SK-MEL-5 (cell line): ENCODE measurements at regions not wholly inside any gene's neighbourhood (a gene's known extent, or its start where the extent isn't known, plus 50 kb on each side); places are given as distances from the start of the nearest gene placed in this dataset.

Experiments used
- DNase-seq: peaks from one replicate; pipeline ENCODE4 v3.0.0-alpha.2; 2016; ENCODE audit warnings: low read depth, low spot score
- in situ Hi-C: cut with HindIII; loops from 2 replicates; pipeline ENCODE4 v1.10.0; 2016; ENCODE audit warnings: low sequenced_read_pairs, high pct_unique_total_duplicates, low pct_unique_long_range_greater_than_20kb

DNA sequence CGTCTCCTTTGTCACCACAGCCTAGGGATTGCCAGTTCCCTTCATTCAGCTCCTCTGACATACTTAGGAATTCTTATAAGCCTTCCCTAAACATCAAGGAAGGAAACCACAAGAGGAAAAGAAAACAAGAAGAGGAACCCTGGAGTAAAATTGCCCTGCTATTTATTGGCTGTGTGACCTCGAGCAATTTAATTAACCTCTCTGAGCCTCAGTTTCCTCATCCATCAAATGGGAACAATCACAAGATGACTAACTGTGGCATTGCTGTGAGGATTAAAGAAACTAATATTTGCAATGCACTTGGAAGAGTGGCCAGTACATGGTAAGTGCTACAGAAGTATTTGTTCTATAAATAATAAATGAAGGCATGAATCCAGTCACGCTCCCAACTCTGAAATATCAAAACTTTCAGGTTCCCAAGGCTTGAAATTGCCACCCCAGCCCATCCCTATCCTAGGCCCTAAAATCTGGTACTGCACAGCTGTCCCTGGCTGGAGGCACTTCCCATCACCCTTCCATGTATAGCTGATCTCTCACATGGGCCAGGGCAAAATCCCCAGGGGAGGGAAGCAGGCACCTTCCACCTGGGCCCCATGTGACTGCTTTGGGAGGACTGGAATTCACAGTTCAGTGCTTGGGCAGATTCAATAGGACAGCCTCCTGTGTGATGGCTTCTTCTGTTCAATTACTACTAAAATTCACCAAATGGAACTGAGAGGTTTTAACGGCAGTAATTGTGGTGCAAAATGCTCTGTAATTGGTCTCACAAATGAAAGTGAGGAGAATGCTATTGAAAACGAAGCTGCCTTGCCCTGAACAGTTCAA is 78.0 kb upstream of the MAFB start:
- DNase-seq, result no peak
- in situ Hi-C loops, result no loop called here

DNA sequence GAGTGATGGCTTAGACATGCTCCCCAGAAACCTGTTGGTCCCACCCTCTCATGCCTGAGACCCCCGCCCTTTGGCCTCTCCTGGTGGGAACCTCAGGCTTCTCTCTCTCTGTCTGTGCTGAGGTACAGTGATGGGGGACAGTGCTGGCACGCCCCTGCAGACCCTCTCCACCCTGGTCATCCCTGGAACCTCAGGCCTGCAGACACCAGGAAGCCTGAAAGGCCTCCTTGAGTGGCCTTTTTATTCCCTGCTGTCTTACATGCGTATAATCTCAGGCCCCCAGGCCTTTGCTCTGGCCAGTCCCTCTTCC is 78.5 kb upstream of the MAFB start:
- in situ Hi-C loops, result no loop called here
- DNase-seq, result no peak

DNA sequence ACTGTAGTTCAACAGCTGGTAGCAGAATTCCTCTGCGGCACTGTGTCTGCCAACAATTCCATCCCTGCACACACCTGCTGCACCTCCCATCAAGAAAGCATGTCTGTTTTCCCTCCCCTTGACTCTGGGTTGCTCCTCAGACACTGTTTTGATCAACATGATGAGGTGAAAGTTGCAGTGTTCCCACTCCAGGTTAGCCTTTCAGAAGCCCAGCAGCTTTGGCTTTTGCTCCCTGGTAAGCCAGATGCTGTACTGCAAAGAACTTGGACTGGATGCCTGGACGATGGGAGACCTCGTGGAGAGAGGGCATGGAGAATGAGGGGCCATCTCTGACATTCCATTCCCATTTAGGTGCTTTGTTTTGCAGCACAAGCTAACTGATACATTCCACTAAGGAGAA is 79.1 kb upstream of the MAFB start:
- in situ Hi-C loops, result no loop called here
- no peak for DNase-seq

DNA sequence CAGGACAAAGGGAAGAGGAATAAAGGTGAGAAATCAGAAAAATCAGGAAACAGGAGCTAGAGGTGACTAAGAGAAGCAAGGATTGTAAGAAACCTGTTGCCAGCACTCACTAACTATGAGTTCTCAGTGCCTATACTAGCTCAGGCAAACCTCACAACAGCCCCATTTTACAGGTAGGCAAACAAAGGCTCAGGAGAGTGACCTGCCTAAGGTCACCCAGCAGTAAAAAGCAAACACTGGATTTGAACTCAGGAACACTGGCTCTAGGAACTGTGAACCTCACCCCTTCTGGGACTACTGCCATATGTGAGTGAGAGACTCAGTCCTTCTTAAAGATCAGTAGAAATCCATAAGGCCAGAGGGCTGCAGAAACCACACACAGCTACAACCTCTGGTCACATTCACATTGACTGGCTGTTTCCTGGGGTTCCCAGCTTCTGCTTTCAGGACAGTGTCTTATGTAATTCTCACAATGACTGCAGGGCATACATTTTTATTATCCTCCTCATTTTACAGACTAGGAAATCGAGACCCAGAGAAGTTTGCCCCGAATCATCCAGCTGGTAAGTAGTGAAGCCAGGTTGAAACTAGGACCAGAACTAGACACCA is 80.7 kb upstream of the MAFB start:
- DNase-seq, result no peak
- in situ Hi-C loops, result no loop called here

DNA sequence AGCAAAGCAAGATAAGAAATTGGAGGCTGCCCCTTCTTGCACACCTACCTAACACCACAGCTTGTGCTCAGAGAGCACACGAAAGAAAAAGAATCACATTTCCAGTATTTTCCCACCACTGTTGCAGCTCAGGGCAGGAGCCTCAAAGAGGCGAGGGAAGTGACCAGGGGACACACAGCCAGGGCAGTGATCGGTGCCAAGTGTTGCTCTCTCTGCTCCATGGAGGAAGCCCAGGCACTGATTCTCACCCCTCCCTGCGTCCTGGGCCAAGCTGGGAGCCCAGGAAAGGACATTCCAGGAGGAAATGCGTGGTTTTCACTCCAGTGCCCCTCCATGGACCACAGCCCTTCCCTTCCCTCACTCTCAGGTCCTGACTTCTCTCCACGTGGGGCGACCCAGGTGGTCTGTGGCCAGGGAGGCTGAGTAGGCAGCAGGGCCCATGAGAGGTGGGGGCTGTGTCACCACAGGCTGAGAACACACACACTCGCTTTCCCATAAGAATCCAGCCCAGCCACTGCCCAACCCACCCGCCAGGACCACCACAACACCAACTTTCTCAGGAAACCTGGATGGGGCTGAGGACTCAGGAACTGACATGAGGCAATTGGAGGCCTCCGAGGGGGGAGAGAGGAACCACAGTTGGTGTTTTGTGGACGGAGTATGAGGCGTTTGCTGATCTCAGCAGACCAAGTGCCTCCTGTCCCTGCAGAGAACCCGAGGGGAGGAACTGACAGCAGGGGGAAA is 81.7 kb upstream of the MAFB start:
- in situ Hi-C loops, result no loop called here

DNA sequence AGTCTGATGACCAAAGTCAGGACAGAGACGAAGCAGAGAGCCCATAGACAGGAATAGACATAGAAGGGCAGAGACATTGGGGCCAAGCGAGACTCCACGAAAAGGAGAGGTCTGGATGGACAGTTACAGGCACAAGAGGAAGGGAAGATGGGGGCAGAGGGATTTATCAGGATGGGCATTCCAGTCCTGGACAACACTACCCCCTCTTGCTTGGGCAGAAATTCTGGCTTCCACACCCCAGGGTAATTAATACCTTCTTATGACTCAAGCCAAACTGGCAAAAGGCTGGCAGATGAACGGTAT is 82.2 kb upstream of the MAFB start:
- in situ Hi-C loops, result no loop called here
- no peak for DNase-seq

More for the DNA sequence above, 81.7 kb upstream of the MAFB start:
- no peak for DNase-seq

DNA sequence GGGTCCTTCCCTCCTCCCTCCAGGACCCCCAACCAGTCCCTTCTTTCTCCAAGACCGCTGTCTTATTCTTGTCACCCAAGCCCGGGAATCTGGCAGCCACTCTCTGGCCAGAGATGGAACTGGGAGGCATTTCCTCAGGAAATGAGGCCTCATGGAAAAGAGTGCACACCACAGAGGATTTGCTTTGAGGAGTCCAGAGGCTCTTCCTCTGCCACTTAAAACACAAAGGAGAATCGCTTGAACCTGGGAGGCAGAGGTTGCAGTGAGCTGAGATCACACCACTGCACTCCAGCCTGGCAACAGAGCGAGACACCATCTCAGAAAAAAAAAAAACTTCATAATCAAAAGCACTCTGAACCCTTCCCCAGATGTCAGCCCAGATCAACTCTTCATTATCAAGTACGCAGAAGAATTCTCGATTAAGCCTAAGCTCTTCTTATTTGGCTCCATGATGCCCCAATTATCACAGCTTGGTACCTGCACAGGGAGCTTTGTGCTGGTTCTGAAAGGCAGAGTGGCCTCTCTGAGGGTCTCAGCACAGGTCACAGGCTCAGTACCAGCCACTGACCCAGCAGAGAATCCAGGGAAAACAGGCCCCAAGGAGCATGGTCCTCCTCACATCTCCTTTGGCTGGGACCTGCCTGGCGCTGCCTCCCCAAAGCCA is 82.9 kb upstream of the MAFB start:
- no peak for DNase-seq
- in situ Hi-C loops, result no loop called here

DNA sequence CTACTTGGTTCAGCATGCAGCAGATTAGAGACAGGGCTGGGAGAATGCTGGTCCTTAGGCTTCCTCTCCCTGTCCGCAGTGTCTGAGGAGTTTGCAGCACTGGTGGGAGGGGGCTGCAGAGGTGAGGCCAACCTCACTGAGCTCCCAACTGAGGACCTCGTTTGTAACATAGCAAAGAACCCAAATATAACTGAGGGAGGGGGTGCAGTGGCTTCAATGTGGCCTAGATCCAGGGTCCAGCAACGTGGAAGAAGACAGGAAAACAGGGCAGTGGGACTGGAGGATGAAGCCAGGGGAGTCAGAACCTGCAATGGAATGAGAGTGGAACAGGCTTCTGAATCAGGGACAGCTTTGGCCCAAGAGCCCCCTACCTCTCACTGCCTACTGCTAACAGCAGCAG is 84.3 kb upstream of the MAFB start:
- in situ Hi-C loops, result no loop called here
- no peak for DNase-seq

DNA sequence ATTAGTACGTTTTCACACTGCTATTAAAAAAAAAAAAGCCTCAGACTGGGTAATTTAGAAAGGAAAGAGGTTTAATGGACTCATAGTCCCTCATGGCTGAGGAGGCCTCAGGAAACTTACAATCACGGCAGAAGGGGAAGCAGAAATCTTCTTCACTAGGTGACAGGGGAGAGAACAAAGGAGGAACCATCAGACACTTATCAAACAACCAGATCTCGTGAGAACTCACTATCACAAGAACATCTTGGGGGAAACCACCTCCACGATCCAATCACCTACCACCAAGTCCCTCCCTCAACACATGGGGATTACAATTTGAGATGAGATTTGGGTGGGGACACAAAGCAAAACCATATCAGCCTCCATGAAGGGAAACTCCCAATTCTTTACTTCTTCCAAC is 85.2 kb upstream of the MAFB start:
- DNase-seq, result no peak
- in situ Hi-C loops, result no loop called here

DNA sequence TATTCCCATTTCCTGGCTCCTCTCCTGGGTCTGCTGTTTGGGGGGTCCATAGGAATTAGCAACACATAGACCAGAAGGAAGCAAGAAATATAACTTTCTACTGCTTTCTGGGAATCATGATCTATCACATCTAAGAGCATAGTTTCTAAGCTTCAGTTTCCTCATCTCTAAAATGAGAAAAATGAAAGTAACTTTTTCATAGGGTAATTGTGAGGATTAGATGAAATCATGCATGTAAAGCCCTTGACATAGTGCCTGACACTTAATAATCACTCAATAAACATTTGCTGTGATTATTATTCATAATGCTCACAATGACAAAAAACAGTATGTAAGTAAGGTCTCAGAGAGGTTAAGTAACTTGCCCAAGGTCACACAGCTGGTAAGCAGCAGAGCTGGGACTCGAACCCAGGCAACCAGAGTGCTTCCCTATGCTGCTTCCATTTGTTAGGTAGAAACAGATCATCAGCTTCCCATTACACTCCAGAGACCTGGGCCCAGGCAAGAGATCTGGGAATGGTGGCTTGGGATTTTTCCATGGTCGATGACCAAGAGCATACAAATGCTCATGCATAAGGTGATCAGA is 86.6 kb upstream of the MAFB start:
- in situ Hi-C loops, result no loop called here
- DNase-seq, result no peak

DNA sequence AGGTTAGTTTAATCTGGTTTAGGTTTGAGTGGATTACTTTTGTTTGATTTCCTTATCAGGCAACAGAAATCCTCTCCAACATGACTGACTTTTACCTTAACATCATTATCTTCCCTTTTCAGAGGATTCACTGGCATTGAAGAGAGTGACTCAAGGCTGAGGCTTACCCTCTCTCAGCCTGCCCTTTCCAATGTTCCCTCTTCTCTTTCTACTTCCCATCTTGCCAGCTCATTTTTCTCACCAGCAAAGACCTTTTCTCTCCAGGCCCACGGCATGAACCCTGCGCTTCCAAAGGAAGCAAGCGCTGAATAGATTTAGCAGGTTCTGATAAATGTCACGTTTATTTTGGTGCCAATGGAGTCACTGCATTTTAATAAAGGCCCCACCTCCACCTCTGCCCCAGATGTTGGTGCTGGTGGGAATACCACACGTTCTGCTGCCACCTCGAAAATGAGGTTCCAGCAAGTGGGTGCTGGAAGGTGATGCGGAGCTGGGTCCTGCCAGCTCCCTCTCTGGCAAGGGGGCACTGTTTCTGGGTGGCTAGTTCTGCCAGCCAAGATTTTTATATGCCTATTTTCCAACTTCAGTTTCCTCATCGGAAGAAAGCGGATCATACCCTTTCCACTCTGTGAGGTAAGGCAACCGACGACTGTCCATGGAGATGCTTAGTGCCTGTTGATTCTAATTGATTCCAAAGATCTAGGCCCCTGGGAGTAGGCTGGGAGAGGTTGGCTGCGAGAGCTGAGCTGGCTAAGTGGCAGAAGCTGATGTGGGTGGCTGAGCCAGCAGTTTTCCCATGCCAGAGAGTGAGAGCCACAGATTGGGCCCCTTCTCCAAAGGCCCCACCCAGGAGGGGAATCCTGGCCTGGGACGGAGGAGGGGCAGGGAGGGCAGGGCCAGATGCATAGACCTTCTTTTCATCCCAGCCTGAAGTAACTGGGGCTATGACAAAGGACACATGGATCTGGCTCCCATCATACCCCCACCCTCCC is 87.7 kb upstream of the MAFB start:
- no peak for DNase-seq

DNA sequence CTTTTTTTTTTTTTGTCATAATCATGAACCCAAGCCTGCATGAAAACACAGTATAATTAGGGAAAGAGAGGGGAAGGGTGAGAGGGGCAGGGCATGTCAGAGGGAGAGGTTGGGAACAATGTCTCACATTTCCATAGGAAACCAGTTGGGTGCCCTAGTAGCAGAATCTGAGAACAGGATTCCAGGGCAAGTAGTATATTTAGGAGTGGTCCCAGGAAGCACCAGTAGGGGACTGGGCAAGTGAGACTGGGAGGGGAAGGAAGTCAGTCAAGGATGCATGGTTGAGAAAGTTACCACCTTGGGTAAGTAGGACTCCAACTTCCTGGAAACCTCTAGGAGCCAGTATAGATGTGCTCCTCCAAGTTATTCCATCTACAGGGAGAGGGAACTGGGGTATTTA is 88.6 kb upstream of the MAFB start:
- in situ Hi-C loops, result no loop called here
- no peak for DNase-seq

More for the DNA sequence above, 87.7 kb upstream of the MAFB start:
- in situ Hi-C loops, result no loop called here

DNA sequence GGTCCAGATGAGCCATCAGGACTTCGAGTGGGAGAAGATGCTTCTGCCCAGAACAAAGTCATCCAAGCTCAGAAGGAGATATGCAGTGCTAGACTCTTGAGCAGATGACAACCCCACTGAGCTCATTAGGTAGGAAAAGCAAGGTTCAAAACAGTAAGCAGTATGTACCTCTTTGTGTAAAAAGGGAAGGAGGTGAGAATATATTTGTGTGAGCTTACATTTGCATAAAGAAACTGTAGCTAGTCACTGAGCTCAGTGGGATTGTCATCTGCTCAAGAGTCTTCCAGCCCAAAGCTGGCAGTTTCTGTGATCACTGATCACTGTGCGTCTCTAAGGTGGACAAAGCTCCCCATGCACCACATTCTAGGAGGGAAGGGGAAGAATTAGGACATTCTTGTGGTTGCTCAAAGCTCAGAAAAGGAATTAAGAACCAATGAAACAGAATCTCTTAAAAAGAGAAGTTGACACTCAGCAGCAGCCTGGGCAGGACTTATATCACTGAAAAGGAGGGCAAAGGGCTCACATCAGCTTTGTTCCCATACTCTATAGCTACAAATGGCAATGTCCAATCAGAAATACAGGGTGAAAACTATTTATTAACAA is 90.0 kb upstream of the MAFB start:
- no peak for DNase-seq
- in situ Hi-C loops, result no loop called here

DNA sequence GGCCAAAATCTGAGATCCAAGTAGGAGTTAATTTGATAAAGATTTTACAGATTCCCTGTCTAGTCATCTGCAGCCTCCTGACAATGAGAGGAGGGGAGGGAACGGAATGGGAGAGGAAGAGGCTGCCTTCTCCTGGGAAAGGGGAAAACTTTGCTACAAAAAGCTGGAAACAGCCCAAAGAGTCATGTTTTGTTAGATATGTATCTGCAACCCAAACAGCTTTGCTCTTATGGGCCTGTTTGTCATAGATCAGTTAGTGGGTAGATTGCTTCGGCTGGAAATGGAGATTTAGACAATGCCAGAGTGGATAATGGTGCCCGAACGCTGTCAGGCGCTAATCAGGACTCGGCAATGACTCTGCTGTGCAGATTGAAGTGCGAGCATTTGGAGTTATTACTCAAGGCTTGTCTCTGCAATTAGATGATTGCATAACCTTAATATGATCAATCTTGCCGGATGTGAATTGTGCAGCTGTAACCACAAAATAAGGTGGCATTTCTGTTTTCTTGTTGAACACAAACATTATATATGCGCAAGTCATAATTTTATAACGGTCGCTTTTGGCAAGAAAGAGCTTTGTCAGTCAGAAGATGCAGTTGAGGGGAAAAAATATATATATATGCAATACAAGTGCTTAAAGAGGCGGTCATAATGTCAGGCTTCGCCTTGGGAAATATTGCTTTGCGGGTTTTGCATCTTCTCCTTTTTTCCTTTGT is 92.4 kb upstream of the MAFB start:
- in situ Hi-C loops, result no loop called here
- DNase-seq, result no peak

DNA sequence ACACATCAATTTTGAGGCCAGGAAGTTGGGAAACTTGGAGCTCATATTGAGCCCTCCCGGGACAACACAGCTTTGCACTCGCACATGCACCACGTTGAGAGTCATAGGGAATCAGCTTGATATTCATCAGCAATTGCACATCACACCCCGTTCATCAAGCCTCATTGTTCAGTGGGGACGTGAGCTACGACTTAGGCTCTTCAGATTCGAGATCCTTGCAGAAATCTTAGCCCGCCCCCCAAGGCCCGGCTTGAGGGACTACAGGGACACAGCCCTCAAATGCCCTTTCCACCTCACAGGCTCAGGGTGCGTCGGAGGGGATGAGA is 93.0 kb upstream of the MAFB start:
- in situ Hi-C loops, result no loop called here

DNA sequence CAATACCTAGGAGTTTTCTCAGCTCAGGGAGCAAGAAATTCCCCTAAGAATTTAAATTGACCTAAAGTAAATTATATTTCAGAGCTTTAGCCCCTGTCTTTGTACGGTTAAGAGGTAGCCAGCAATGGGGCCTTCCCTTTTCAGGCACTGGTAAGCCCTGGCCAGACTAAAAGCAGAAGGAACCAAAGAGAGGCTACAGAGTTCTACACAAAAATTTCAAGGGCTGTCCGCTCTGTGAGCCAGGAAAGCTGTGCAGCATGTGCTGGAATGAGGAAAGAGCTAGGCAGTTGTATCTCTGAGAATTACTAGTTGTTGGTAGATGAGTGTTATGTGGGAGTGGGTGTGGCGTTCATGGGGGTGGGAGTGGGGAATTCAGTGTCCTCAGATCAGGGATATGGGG is 96.3 kb upstream of the MAFB start:
- no peak for DNase-seq
- in situ Hi-C loops, result no loop called here

More for the DNA sequence above, 93.0 kb upstream of the MAFB start:
- no peak for DNase-seq
